ENCODE measurements at regions not wholly inside any gene's neighbourhood (a gene's known extent, or its start where the extent isn't known, plus 50 kb on each side); places are given as distances from the start of the nearest gene placed in this dataset.
A peak's percentile ranks its signal among the peaks of the same experiment; 100 is the strongest.

GRCh38 chr6:150738092-150738629, 127.3 kb upstream of the MTHFD1L start:
- Histone ChIP-seq H3K36me3 (peaks cover 5 to 9% of the 10 kb centered on the region in 2 donors), H3K27ac (no peak overlapping the region), H3K4me1 (no peaks in the 10 kb centered on the region), H3K9me3 (no peaks in the 10 kb centered on the region), H3K27me3 (no peaks in the 10 kb centered on the region), H3K4me3 (no peak overlapping the region)
- DNase-seq (ENCODE audit: low spot score in 2 of 2) = no peak
- intact Hi-C loops (cut with DNase I) = no loop called here
- TF ChIP-seq CTCF (IDR thresholded peaks at IDR 0.05) = no peak

GRCh38 chr6:150739711-150740349, 125.7 kb upstream of the MTHFD1L start:
- Histone ChIP-seq H3K27ac (no peak overlapping the region), H3K4me1 (no peaks in the 10 kb centered on the region), H3K9me3 (no peaks in the 10 kb centered on the region), H3K27me3 (no peaks in the 10 kb centered on the region), H3K36me3 (no peaks in the 10 kb centered on the region), H3K4me3 (no peak overlapping the region)
- intact Hi-C loops (cut with DNase I) = loop anchor here (5.0 kb wide), 1 partner anchor 323 kb away; no protein-coding TSS in a partner anchor
- no peak for DNase-seq (ENCODE audit: low spot score in 2 of 2)
- TF ChIP-seq CTCF (IDR thresholded peaks at IDR 0.05) = no peak

- Histone ChIP-seq H3K4me3 (no peak overlapping the region), H3K4me1 (no peaks in the 10 kb centered on the region), H3K27me3 (no peaks in the 10 kb centered on the region), H3K36me3 (no peaks in the 10 kb centered on the region), H3K9me3 (no peaks in the 10 kb centered on the region), H3K27ac (no peak overlapping the region)
- DNase-seq (ENCODE audit: low spot score in 2 of 2) = no peak
- intact Hi-C loops (cut with DNase I) = loop anchor here (5.0 kb wide), 1 partner anchor 323 kb away; no protein-coding TSS in a partner anchor
- no peak for TF ChIP-seq CTCF (IDR thresholded peaks at IDR 0.05)
These were observed 125.0 kb upstream of the MTHFD1L start for GRCh38 chr6:150740453-150740852.

- Histone ChIP-seq H3K4me3 (no peak overlapping the region), H3K9me3 (no peaks in the 10 kb centered on the region), H3K4me1 (no peaks in the 10 kb centered on the region), H3K36me3 (no peaks in the 10 kb centered on the region), H3K27ac (no peak overlapping the region), H3K27me3 (no peaks in the 10 kb centered on the region)
- DNase-seq (ENCODE audit: low spot score in 2 of 2) = no peak
- TF ChIP-seq CTCF (IDR thresholded peaks at IDR 0.05) = peak in 2 of 3 experiments; percentile 12 to 45
- intact Hi-C loops (cut with DNase I) = loop anchor here (5.0 kb wide), 1 partner anchor 324 kb away; no protein-coding TSS in a partner anchor
These were observed 123.8 kb upstream of the MTHFD1L start for GRCh38 chr6:150741633-150742200.

- Histone ChIP-seq H3K9me3 (no peaks in the 10 kb centered on the region), H3K27ac (no peak overlapping the region), H3K4me1 (no peaks in the 10 kb centered on the region), H3K27me3 (no peaks in the 10 kb centered on the region), H3K36me3 (no peaks in the 10 kb centered on the region), H3K4me3 (no peak overlapping the region)
- intact Hi-C loops (cut with DNase I) = loop anchor here (5.0 kb wide), 1 partner anchor 327 kb away; no protein-coding TSS in a partner anchor
- TF ChIP-seq CTCF (IDR thresholded peaks at IDR 0.05) = no peak
- DNase-seq (ENCODE audit: low spot score in 2 of 2) = no peak
These were observed 120.8 kb upstream of the MTHFD1L start for GRCh38 chr6:150744522-150745260.

All from ascending aorta (tissue), 2 donors.